ENCODE measurements at regions not wholly inside any gene's neighbourhood (a gene's known extent, or its start where the extent isn't known, plus 50 kb on each side); places are given as distances from the start of the nearest gene placed in this dataset.

- Histone ChIP-seq H2AFZ (ENCODE audit: low read depth) (no peak overlapping the region), H3K4me2 (no peak overlapping the region), H3K27ac (no peak overlapping the region), H3K27me3 (ENCODE audit: insufficient read depth, low read depth) (no peaks in the 10 kb centered on the region), H3K79me2 (ENCODE audit: insufficient read depth, low read depth) (no peaks in the 10 kb centered on the region), H3K36me3 (ENCODE audit: insufficient read depth) (no peaks in the 10 kb centered on the region), H3K4me1 (ENCODE audit: low read depth, poor library complexity, severe bottlenecking) (no peaks in the 10 kb centered on the region), H3K9ac (no peak overlapping the region), H4K20me1 (ENCODE audit: insufficient read depth) (no peaks in the 10 kb centered on the region), H3K4me3 (IDR thresholded peaks at IDR 0.05; ENCODE audit: insufficient read depth, low read depth, low read length) (no peak overlapping the region)
- no peak for TF ChIP-seq CTCF (conservative IDR thresholded peaks at IDR 0.05; ENCODE audit: low read depth, low read length)
Observed at GRCh38 chr7:46297515-46297914, 376.4 kb upstream of the IGFBP3 start.

GRCh38 chr7:46296526-46296925 is 375.5 kb upstream of the IGFBP3 start:
- H3K27ac ChIP-seq: no peak overlapping the region
- H2AFZ ChIP-seq (ENCODE audit: low read depth): no peak overlapping the region
- no peaks in the 10 kb centered on the region for H3K36me3 ChIP-seq (ENCODE audit: insufficient read depth)
- H3K4me1 ChIP-seq (ENCODE audit: low read depth, poor library complexity, severe bottlenecking): no peaks in the 10 kb centered on the region
- no peaks in the 10 kb centered on the region for H4K20me1 ChIP-seq (ENCODE audit: insufficient read depth)
- no peak overlapping the region for H3K4me2 ChIP-seq
- no peaks in the 10 kb centered on the region for H3K79me2 ChIP-seq (ENCODE audit: insufficient read depth, low read depth)
- H3K4me3 ChIP-seq (IDR thresholded peaks at IDR 0.05; ENCODE audit: insufficient read depth, low read depth, low read length): no peak overlapping the region
- no peak for TF ChIP-seq CTCF (conservative IDR thresholded peaks at IDR 0.05; ENCODE audit: low read depth, low read length)
- no peak overlapping the region for H3K9ac ChIP-seq
- H3K27me3 ChIP-seq (ENCODE audit: insufficient read depth, low read depth): no peaks in the 10 kb centered on the region

GRCh38 chr7:46294381-46294780 is 373.3 kb upstream of the IGFBP3 start:
- no peak overlapping the region for H3K4me3 ChIP-seq (IDR thresholded peaks at IDR 0.05; ENCODE audit: insufficient read depth, low read depth, low read length)
- no peaks in the 10 kb centered on the region for H3K27me3 ChIP-seq (ENCODE audit: insufficient read depth, low read depth)
- H3K4me1 ChIP-seq (ENCODE audit: low read depth, poor library complexity, severe bottlenecking): no peaks in the 10 kb centered on the region
- no peak for TF ChIP-seq CTCF (conservative IDR thresholded peaks at IDR 0.05; ENCODE audit: low read depth, low read length)
- H2AFZ ChIP-seq (ENCODE audit: low read depth): no peak overlapping the region
- H3K79me2 ChIP-seq (ENCODE audit: insufficient read depth, low read depth): no peaks in the 10 kb centered on the region
- H4K20me1 ChIP-seq (ENCODE audit: insufficient read depth): no peaks in the 10 kb centered on the region
- no peak overlapping the region for H3K9ac ChIP-seq
- H3K36me3 ChIP-seq (ENCODE audit: insufficient read depth): no peaks in the 10 kb centered on the region
- H3K27ac ChIP-seq: no peak overlapping the region
- H3K4me2 ChIP-seq: no peak overlapping the region

- no peaks in the 10 kb centered on the region for H3K27me3 ChIP-seq (ENCODE audit: insufficient read depth, low read depth)
- no peak for TF ChIP-seq CTCF (conservative IDR thresholded peaks at IDR 0.05; ENCODE audit: low read depth, low read length)
- H2AFZ ChIP-seq (ENCODE audit: low read depth): no peak overlapping the region
- H3K9ac ChIP-seq: no peak overlapping the region
- no peak overlapping the region for H3K4me3 ChIP-seq (IDR thresholded peaks at IDR 0.05; ENCODE audit: insufficient read depth, low read depth, low read length)
- no peaks in the 10 kb centered on the region for H3K79me2 ChIP-seq (ENCODE audit: insufficient read depth, low read depth)
- H3K4me1 ChIP-seq (ENCODE audit: low read depth, poor library complexity, severe bottlenecking): no peaks in the 10 kb centered on the region
- no peak overlapping the region for H3K4me2 ChIP-seq
- H3K36me3 ChIP-seq (ENCODE audit: insufficient read depth): no peaks in the 10 kb centered on the region
- no peak overlapping the region for H3K27ac ChIP-seq
- no peaks in the 10 kb centered on the region for H4K20me1 ChIP-seq (ENCODE audit: insufficient read depth)
Observed at GRCh38 chr7:46292741-46293140, 371.7 kb upstream of the IGFBP3 start.
